ACHN (cell line): ENCODE measurements at regions not wholly inside any gene's neighbourhood (a gene's known extent, or its start where the extent isn't known, plus 50 kb on each side); places are given as distances from the start of the nearest gene placed in this dataset.
"Not testable (repeated sequence)": the region's sequence is repeated elsewhere in the genome, so short reads cannot be mapped to it uniquely, and the experiment has no call there.

ENCODE experiments used
- DNase-seq: peaks from one replicate; pipeline ENCODE4 v3.0.0-alpha.2; 2015
- in situ Hi-C: cut with HindIII; loops from 2 replicates; pipeline ENCODE4 v1.10.0; 2017; ENCODE audit warnings: low sequenced_read_pairs, low pct_ligation_motif_present, low pct_unique_long_range_greater_than_20kb

DNA sequence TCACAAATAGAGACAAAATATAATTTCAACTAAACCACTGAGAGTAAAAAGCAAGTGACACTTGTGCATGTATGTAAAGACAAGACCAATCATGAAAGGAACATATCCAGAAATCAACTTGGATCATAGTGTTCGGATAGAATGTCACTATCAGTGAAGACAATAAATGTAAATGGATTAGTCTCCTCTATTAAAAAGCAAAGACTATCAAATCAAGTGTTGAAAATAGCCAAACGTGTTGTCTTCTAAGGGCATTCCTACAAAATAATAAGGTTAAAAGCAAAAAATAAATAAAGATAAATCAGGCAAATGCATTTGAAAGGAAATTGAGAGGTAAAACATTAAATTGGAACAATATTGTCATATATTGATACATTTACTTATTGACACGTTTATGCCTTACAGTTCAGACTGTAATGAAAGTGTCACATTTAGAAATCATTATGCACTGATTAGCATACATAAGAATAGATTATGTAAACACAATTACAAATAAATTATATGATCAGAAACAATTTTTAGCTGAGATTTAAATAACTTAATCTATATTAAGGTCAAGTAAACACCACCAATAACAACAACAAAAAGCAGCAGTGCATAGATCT lies 1100.1 kb downstream of the BRD1 start:
- in situ Hi-C loops, result no loop called here
- no peak for DNase-seq

- in situ Hi-C loops, result no loop called here
- no peak for DNase-seq
Measured at GRCh38 chr22:48724899-48725298, 1102.8 kb downstream of the BRD1 start.

- in situ Hi-C loops, result no loop called here
- DNase-seq, result no peak
Measured at GRCh38 chr22:48722661-48723060, 1105.0 kb downstream of the BRD1 start.

DNA sequence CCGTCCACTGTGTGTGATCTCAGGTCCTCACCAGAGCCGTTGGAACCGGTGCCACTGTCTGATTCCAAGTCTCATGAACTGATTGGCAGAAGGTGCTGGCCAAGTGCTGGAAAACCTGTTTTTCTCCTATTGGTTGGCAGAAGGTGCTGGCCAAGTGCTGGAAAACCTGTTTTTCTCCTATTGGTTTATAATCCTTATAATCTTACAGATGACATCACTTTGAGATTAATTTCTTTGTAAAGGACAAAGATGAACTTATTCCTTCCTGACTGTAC lies 1106.3 kb downstream of the BRD1 start:
- in situ Hi-C loops, result no loop called here
- no peak for DNase-seq

- in situ Hi-C loops, result no loop called here
- no peak for DNase-seq
Measured at GRCh38 chr22:48720662-48721394, 1106.8 kb downstream of the BRD1 start.

DNA sequence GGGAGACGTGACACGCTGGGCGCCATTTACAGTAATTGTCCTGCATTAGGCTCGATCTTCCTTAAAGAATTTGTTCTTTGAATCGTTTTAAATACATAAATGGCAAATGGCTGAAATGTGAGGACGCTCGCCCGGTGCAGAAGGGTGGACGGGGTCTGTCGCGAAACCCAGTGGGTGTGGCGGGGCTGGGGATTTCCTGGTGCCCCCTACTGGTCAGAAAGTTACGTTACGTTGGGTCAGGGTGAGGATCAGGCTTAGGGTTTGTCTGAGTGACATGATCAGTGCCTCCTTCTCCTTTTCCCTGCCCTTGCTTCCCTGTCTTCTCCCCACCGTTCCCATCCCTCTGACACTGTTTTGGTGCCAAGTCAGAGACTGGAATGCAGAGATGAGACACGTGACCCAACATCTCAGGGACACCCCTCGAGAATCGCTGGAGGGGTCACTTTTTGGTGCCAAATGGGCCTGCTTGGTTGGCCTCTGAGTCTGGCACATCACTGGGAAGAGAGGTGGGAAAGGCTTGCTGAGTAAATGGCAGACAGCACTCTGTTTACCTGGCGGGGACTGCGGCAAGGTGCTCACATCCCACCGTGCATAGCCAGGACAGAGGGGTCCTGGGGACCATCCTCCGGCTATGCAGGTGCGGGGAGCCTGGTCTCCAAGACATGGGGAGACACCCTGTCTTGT lies 1107.6 kb downstream of the BRD1 start:
- in situ Hi-C loops, result no loop called here
- no peak for DNase-seq

GRCh38 chr22:48718818-48719500 lies 1108.7 kb downstream of the BRD1 start:
- no peak for DNase-seq
- in situ Hi-C loops, result no loop called here

- DNase-seq, result no peak
- in situ Hi-C loops, result no loop called here
Measured at GRCh38 chr22:48717883-48718817, 1109.5 kb downstream of the BRD1 start.

- DNase-seq, result no peak
- in situ Hi-C loops, result no loop called here
Measured at GRCh38 chr22:48717076-48717810, 1110.4 kb downstream of the BRD1 start.

GRCh38 chr22:48716154-48716553 lies 1111.5 kb downstream of the BRD1 start:
- DNase-seq, in situ Hi-C loops: not testable (repeated sequence)

DNA sequence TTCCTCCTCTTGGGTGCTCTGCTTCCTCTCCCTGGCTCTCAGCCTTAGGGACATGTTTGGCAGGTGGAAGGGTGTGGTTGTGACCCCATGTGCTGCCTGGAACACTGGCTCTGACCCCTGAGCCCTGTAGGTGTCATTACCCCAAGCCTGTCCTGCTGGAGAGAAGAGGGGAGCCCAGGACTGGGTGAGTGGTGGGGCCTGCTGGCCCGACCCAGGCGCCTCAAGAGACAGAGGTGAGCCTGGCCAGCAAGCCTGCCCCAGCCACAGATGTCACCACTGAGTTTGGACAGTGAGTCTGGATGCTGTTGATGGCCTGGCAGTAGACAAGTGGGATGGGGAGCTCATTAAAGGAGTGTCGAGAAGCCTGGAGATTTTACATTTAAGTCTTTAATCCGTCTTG lies 1112.2 kb downstream of the BRD1 start:
- DNase-seq, result no peak
- in situ Hi-C loops, result no loop called here

DNA sequence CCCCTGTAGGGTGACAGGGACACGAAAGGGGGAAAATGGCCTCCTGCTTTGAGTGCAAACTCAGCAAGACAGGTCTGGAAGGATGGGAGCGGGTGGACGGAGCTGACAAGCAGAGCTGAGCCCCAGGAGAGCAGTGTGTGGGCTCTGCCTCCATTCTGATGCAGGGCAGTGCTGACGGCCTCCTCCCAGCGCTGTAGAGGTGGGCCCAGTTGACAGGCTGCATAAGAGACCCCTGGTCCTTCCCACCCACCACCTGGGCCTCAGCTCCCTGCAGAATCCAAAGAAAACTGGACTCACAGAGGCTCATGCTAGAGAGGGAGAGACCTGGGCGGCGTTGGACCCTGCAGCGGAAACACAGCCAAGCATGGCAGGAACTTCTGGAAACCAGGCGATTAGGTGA lies 1113.4 kb downstream of the BRD1 start:
- DNase-seq, result no peak
- in situ Hi-C loops, result no loop called here

- DNase-seq, result no peak
- in situ Hi-C loops, result no loop called here
Measured at GRCh38 chr22:48713272-48714205, 1114.1 kb downstream of the BRD1 start.

DNA sequence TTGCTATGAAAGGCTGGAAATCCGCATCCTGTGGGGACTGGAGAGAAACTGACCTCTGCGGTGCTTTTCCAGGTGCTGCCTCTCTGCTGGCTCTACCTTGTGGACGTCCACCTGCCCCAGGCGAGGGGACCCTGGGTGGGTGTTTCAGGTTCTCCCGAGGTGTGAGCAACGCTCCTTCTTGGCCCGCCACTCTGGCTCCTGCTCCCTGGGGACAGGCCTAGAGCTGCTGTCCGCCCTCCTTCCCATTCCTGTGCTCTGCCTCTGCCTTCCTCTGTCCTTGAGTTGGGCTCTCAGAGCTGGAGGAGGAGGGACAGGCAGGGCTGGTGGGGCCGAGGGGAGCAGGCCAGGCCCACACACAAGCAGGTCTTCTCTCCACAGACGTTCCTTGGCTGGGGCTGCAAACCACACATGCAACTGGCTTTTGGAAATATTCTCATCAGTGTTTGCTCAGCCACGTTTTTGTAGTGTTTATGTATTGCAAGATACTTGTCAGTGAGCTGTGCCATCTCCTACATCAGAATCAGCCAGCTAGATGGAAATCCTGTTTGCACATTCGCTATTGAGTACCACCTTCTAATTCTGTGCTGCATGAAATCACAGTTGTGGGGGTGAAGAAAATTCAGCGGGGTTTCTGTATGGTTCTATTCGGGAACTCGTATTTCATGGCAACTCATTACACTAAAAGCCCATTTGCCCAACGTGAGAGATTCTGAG lies 1115.0 kb downstream of the BRD1 start:
- no peak for DNase-seq
- in situ Hi-C loops, result no loop called here

- no peak for DNase-seq
- in situ Hi-C loops, result no loop called here
Measured at GRCh38 chr22:48711669-48712068, 1116.0 kb downstream of the BRD1 start.

DNA sequence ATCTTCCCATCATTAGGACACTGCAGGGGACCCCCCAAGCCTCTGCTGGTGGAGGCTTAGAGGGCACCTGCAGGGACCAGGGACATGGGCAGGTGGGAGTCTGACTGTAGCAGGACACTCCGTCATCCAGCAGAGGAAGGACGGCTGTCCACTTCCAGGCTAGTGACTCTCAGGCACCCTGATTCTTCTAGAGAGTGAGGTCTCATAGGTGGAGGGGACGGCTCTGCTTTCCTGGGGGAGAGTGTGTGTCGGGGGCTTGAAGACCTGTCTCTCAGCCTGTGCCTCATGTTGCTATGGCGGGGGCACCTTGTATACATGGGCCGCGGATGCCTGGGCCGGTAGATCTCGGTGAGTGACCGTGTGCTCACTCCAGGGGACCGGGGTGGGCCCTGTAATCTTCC lies 1116.6 kb downstream of the BRD1 start:
- in situ Hi-C loops, result no loop called here
- DNase-seq, result no peak
